GM19395 (cell line): ENCODE measurements at regions not wholly inside any gene's neighbourhood (a gene's known extent, or its start where the extent isn't known, plus 50 kb on each side); places are given as distances from the start of the nearest gene placed in this dataset.
A peak's percentile ranks its signal among the peaks of the same experiment; 100 is the strongest.
"Not testable (repeated sequence)": the region's sequence is repeated elsewhere in the genome, so short reads cannot be mapped to it uniquely, and the experiment has no call there.

ENCODE experiments used
- ATAC-seq: cut with Tn5 transposase; IDR thresholded peaks from one replicate; pipeline ENCODE4 v1.9.1; 2021; ENCODE audit warnings: mild to moderate bottlenecking, moderate library complexity; ENCODE audit not compliant: unreplicated experiment

DNA sequence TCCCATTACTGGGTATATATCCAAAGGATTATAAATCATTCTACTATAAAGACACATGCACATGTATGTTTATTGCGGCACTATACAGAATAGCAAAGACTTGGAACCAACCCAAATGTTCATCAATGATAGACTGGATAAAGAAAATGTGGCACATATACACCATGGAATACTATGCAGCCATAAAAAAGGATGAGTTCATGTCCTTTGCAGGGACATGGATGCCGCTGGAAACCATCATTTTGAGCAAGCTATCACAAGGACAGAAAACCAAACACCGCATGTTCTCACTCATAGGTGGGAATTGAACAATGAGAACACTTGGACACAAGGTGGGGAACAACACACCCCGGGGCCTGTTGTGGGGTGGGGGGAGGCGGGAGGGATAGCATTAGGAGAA, 57.0 kb upstream of the NEUROD1 start:
- ATAC-seq: not testable (repeated sequence)

DNA sequence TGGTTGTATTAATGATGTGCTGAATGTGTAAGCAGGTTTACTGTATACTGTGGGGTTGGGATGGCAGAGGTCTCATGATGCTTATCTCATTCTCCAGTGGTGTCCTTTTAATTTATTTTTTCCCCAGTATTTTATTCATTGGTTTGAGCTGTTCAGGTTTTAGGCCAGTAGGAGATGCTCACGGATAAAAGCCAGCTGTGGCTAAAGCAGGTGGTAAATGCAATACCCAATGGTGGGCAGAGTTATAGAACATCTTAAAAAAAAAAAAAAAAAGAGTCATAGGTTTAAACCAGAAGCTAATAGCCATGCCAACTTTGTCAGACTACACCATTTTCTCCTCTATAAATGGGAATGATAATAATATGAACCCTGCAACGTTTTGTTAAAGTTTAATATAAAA, 57.8 kb upstream of the NEUROD1 start:
- peak; percentile 70 for ATAC-seq

DNA sequence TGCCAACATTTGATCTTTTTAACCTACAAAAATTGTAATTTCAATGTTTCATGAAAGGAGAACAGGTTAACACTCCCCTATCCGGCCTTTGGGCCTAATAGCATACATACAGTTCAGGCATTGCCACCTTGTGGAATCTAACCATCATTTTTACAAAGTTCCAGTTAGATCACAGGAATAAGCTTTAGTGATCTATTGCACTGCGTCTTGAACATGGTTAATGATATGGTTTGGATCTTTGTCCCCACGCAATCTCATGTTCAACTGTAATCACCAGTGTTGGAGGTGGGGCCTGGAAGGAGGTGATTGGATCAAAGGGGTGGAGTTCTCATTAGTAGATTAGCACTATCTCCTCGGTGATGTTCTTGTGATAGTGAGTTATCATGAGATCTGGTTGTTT, 58.2 kb upstream of the NEUROD1 start:
- no peak for ATAC-seq

DNA sequence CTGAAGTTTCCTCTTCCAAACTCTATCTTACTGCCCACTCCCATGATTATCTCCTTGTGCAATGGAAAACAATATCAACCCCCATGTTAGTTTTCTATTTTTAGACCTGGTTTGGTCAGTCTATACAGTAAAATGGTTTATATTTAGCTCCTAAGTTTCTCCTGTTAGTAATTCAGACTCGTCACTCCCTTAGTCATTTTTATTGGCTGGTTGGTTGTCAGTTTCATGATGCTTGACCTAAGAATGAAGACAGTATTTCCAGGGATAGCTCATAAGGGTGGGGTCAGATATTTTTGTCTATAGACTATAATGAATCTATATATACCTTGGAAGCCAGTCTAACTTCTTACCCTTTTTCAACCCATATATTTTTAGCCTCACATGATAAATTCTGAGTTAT, 61.4 kb upstream of the NEUROD1 start:
- ATAC-seq: no peak

DNA sequence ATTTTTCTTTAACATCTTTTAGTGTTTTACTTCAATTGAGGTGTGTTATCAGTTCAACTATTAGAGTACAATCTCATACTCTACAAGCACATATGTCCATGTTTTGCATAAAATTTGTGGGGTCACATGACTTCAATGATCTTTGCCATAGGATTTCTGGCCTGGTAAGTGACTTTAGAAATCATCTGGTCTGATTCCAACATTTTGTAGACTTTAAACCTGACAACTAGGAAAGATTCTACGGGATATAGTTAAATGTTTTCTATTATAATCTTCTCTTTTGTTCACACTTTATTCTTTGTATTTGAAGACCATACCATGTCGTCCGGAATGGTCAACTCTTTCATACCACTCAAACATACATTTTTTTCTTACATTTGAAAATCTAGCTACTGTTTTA, 62.0 kb upstream of the NEUROD1 start:
- no peak for ATAC-seq

DNA sequence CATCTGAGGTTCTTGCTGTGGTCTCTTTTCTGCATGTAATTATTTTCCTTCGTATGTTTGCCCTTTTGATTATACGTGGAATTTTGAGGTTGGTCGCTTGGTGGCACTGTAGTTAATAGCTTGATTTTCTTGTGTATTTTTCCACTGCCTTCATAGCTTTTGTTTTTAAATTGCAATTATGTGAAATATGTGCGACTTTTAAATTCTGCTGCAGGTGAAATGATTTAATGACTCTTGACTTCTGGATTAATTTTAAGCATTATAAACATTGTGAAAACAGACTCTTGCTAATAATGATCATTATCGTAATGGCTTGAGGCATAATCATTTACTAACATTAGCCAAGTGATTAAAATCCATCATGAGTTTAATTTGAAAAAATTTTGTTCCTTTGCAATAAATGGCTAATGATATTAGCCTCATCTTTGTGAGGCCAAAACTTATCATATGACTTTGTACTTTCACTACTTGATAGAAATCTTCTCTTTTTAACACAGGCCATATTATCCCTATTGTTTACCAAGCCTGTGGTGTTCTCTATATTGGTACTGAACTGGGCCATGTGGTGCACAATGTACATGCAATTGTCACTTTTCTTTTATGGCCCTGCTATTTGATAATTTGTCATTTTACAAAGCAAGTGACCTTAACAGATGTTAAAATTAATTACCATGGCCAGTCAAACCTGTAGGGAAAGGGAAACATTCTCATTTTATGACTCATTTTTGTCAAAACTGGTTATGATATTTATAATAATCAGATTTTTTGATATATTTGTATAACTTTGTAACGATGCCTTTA, 62.8 kb upstream of the NEUROD1 start:
- peak; percentile 67 for ATAC-seq

DNA sequence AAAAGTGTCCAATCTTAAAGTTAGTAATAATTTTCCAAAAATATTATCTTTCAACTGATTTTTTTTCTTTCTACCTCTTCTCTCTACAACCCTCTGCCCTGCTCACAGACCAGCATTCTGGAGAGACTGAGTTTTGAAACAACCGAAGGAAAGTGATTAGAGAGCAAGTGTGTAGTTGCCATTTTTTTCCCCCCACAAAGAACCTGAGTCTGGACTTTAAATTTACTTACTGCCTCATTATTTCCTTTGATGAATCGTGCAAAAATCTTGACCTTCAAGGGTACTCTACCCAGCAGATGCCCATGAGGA, 63.4 kb upstream of the NEUROD1 start:
- no peak for ATAC-seq

DNA sequence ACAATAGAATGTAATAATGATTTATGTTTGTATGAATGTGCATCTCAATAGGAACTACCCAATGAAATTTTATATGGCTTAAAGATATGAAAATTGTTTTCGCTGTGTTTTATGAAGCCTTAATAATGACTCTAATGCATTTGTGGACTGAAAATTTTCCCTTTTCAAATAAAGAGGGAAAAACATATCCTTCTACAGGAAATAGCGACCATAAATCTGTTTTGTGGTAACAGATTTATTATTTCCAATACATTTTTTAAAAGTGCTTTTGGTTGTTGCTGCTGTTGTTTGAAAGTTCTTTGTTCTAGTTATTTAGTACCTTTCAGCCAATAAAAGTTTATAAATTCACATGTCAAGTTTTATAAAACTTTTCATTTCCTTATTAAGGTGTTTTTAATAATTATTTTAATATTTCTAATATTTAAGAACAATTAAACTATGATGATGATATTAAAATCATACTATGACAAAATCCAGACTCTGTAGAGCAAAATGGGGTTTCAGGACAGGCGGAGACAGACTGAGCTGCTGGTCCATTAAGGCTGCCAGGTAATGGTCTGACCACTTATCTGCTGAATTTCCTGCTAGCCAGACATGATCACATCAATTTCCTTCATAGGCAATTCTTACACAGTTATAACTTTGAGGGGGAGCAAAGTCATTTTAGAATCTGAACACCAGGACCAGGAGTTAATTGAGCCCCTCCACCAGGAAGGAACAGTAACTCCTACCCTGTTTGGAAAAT, 65.7 kb upstream of the NEUROD1 start:
- ATAC-seq: no peak

DNA sequence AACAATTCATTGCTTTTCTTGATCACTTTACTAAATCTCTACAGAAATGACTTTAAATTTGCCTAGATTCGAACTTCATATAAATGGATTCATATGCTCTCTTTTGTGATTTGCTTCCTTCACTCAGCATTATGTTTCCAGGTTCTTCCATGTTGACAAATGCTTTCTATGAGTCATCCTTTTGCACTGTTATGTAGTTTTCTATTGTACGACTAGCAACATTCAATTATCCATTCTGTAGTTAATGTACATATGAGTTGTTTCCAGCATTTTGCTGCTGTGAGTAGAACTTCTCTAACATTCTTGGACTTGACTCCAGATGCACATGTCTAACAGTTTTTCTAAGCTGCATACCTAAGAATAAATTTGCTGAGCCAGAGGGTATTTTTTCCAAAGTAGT, 66.5 kb upstream of the NEUROD1 start:
- ATAC-seq: no peak

DNA sequence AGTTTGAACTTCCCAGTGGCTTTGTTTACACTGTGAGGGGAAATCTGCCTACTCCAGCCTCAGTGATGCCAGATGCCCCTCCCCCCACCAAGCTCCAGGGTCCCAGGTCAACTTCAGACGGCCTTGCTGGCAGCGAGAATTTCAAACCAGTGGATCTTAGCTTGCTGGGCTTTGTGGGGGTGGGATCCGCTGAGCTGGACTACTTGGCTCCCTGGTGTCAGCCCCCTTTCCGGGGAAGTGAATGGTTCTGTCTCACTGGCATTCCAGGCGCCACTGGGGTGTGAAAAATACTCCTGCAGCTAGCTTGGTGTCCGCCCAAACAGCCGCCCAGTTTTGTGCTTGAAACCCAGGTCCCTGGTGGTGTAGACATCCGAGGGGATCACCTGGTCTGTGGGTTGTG, 70.0 kb upstream of the NEUROD1 start:
- no peak for ATAC-seq

DNA sequence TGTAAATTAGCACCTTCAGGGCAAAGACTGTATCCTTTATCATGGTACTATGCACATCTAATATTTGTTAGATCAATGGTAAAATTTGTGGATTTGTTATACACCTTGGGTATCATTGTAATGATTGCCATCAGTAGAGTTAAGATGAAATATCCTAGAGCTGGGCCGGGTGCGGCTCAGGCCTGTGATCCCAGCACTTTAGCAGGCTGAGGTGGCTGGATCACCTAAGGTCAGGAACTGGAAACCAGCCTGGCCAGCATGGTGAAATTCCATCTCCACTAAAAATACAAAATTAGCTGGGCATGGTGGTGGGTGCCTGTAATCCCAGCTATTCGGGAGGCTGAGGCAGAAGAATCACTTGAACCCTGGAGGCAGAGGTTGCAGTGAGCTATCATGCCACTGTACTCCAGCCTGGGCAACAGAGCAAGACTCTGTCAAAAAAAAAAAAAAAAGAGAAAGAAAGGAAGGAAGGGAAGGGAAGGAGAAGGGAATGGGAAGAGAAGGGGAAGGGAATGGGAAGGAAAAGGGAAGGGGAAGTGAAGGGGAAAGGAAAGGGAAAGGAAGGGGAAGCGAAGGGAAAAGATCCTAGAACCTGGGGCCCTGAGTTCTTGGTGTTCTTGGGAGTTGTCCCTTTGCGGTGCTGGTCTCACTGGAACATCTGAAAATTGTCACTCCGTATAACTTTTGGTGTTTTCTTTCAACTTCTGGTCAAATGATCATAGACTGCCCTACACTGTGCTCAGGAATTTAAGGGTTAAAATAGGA, 71.1 kb upstream of the NEUROD1 start:
- no peak for ATAC-seq

DNA sequence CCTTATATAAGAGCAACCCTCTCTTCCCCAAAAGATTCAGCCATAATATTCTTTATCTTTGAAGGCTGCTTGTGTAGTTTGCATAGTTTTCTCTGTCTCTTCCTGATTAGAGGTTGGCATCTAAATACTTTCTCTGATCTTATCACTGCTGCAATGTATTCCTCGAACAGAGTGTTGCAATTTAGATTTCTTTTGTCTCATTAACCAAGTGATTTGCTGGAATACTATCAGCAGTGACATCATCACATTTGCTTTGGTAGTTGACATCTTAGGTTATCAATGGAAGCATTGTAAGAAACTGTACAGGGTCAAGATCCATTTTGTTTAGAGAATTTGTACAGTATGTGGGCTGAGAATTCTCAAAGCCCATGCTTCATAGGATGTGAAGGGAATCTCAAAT, 72.0 kb upstream of the NEUROD1 start:
- no peak for ATAC-seq

DNA sequence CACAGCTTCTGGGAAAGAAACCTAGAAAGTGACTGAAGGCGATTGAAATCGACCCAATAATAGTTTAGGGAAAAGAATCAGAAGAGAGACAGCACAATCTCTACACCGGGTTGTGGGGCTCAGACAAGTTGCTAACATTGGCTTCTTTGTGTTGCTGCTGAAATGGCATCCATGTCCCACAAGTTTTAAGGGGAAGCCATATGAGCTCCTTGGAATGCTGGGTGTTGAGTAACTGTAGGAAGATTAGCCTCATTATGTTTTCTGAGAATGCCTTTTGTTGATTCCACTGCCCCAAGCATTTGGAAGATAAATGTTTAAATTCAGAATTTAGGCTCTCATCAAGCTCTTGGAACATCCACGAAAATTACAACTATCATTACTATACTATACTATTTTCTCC, 73.4 kb upstream of the NEUROD1 start:
- no peak for ATAC-seq

DNA sequence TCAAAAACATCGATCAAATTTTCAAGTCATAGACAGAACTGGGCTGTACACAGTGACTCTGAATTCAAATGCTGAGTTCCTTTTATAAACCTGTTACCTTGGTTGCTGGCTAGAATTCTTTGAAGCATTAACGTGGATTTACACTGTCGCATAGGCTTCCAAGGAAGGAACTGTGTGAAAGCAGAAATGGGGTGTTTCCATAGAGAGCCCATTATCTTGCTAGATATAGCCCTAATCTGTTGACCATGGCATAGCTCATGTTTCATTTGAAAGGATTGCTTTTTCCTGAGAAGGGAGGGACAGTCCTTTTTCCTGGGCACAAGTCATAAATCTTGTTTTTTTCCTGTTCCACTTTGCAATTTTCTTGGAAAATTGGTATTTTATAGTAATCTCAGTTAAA, 73.8 kb upstream of the NEUROD1 start:
- no peak for ATAC-seq

DNA sequence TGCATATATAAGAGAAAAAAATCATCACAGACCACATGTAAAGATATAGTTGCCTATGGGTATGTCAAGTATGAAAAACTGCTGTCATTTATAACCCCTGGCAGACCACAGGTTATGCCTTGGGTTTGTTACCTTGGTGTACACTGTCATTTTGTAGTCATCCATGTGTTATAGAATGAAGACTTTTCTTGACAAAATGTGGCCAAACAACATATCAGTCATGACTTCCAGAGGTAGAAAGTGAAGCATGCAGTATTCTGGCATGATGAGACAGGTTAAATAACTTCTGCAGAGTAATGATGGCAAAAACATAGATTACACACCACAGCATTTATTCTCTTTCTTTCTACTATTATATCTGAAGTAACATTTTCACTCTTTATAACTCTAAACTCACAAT, 74.9 kb upstream of the NEUROD1 start:
- no peak for ATAC-seq

DNA sequence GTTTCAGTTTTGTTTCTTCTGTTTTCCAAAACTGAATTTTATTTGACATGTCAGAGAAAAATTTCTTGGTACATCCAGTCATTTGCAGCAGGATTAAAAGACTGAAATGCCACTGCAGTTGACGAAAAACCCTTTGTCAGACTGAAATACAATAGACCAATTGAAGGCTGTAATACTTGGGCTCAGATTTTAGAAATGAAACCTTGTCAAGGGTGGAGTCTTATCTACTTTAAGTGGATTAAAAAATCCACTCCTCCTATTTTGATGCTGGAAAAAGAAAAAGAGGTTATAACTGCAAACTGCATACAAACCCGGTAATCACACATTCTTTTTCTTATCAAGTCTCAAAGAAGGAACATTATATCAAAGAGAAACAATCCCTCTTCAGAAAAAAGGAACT, 80.2 kb upstream of the NEUROD1 start:
- no peak for ATAC-seq

DNA sequence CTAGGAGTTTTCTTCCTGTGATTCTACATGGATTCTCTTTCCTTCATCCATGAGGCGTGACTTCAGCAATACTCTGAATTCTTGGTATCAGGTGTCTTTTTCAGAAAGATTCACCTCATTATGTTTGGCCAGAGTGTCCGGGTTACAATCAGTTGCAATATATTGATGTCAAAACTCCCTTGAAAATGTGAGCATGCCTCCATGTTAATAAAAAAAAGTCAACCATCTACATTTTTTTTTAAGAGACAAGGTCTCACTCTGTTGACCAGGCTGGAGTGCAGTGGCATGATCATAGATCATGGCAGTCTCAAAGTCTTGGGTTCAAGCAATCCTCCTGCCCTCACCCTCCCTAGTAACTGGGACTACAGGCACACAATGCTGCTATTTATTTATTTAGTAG, 80.9 kb upstream of the NEUROD1 start:
- no peak for ATAC-seq

DNA sequence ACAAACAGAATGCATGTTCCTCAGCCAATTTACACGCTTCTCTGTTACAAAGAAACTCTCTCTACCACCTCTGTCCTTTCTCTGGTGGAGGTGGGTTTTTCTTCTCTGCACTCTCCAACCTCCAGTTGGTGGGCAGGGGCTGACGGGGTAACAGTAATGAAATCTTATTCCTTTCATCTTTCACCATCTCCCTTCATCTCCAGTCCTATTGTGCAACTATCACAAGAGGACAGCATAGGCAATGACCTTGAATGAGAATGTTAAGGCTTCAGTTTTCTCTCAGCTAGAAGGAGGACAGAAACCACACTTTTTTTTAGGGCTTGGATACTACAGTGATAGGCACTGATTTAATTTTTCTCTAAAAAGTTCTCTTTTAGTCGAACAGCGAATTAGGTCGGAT, 81.7 kb upstream of the NEUROD1 start:
- no peak for ATAC-seq

DNA sequence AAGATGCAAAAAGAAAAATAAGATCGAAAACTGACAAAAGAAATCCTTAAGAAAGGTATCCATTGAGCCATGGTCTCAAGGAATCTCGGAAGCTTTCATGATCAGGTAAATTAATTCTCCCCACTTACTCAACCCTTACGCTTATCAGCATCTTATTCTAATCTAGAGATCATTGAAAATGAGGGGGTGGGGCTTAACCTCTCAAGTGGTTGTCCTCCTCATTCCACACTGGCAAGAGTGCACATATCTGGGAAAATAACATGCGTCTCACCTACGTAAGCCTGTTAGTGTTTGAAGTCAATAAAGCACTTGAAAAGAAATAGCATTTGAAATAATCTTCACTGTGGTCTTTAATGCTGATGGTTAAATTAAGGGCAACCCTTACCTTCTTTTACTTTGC, 82.5 kb upstream of the NEUROD1 start:
- ATAC-seq: no peak

DNA sequence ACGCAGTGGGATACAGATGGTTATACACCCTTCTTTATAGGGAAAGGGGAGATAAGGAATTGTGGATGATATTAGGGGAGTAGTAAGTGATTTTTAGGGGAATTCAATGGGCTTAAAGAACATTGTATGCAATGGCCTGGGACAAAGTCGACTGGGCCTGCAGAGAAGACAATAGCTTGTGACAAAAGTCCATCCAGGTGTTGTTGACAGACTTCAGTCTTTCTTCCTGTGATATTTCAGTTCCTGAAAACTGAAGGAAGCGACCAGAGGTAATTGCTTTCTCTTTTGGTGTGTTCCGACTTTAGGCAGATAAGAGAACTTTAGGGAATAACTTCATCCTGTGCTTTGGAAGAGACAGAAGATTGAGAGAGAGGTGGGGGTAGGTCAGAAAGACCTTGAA, 83.1 kb upstream of the NEUROD1 start:
- no peak for ATAC-seq

DNA sequence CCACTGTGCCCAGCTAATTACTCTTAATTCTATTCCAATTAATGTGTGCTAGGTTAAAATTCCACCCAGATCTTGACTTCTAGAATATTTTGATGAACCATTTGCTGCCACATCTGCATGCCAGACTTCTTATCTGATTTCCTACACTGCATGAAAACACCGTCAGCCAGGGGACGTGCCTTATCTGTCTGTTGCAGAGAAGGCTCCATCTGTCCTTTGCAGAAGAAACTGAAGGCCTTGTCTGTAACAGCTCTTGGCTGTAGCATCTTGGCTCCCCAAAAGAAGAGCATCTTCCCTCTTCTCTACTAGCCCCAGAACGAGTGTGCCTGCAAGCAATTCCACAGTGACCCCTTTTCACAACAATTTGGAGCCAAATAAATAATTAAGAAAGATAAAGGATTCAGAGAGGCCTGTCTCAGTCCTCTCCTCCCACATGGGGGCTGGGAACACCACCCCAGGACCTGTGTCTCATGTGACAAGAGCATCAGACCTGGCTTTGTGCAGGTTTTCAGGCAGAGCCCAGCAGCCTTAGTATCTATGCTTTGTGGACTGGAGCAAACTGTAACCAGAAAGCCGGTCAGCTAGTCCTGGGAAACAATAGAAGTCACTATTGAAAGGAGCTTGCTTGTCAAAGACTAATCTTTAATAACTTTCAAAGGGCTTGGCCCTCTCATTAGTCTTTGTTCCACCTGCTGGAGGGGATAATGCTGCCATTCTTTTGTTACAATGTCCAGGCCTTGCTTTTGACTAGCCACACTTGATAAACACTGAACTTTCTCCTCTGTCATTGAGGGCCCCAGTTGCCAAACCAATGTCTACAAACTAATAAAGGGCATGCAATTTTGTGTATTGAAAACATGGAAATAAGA, 84.0 kb upstream of the NEUROD1 start:
- no peak for ATAC-seq
